GM23248 (cell line): ENCODE measurements at regions not wholly inside any gene's neighbourhood (a gene's known extent, or its start where the extent isn't known, plus 50 kb on each side); places are given as distances from the start of the nearest gene placed in this dataset.

Experiments used
- EZH2 ChIP-seq: fragments of 200-600 bp; sonication (generic); IDR thresholded peaks from 2 replicates; pipeline ENCODE4 v1.6.1; 2018; ENCODE audit warnings: antibody characterized with exemption, mild to moderate bottlenecking; ENCODE audit not compliant: insufficient read depth, poor library complexity, severe bottlenecking
- EZH2phosphoT487 ChIP-seq: fragments of 200-600 bp; sonication (generic); IDR thresholded peaks from 2 replicates; pipeline ENCODE4 v1.6.1; 2018; ENCODE audit warnings: antibody characterized with exemption, moderate library complexity, mild to moderate bottlenecking, low read depth; ENCODE audit not compliant: insufficient read depth

DNA sequence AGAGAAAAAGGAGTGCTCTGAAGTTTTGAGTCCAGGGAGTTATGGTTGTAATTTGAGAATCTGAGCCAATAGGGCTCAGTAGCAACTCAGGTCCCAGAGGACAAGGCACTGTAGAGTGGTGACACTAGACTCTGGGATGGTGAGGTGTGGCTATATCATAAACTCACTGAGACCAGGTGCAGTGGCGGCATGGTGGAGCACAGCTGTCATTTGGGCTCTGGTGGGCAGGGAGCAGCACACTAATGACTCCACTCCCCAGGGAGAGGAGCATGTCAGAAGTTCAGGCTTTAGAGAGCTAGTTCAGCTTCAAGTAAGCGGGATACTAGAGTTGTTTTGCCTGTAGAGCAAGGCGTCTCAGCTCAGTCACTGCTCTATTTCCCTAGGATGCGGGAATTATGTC, 165.4 kb upstream of the USP38 start:
- TF ChIP-seq EZH2 = no peak
- TF ChIP-seq EZH2phosphoT487 = no peak
